ENCODE measurements at regions not wholly inside any gene's neighbourhood (a gene's known extent, or its start where the extent isn't known, plus 50 kb on each side); places are given as distances from the start of the nearest gene placed in this dataset.

- Histone ChIP-seq H3K36me3 (no peaks in the 10 kb centered on the region), H3K4me1 (no peaks in the 10 kb centered on the region), H3K27me3 (no peaks in the 10 kb centered on the region), H3K9me3 (no peaks in the 10 kb centered on the region), H3K27ac (no peak overlapping the region), H3K4me3 (no peak overlapping the region)
- no peak for DNase-seq (ENCODE audit: low spot score in 2 of 2)
- TF ChIP-seq, protein P1, sequence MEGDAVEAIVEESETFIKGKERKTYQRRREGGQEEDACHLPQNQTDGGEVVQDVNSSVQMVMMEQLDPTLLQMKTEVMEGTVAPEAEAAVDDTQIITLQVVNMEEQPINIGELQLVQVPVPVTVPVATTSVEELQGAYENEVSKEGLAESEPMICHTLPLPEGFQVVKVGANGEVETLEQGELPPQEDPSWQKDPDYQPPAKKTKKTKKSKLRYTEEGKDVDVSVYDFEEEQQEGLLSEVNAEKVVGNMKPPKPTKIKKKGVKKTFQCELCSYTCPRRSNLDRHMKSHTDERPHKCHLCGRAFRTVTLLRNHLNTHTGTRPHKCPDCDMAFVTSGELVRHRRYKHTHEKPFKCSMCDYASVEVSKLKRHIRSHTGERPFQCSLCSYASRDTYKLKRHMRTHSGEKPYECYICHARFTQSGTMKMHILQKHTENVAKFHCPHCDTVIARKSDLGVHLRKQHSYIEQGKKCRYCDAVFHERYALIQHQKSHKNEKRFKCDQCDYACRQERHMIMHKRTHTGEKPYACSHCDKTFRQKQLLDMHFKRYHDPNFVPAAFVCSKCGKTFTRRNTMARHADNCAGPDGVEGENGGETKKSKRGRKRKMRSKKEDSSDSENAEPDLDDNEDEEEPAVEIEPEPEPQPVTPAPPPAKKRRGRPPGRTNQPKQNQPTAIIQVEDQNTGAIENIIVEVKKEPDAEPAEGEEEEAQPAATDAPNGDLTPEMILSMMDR (IDR thresholded peaks at IDR 0.05) = no peak
- TF ChIP-seq POLR2AphosphoS5 (IDR thresholded peaks at IDR 0.05) (no peak), POLR2A (IDR thresholded peaks at IDR 0.05) (no peak)
- intact Hi-C loops (cut with DNase I; ENCODE audit: low total_unique reads) = no loop called here
These were observed 755.7 kb downstream of the KCNA4 start for GRCh38 chr11:29260939-29261705.

GRCh38 chr11:29258411-29258810, 758.4 kb downstream of the KCNA4 start:
- Histone ChIP-seq H3K9me3 (no peaks in the 10 kb centered on the region), H3K4me1 (no peaks in the 10 kb centered on the region), H3K4me3 (no peak overlapping the region), H3K36me3 (no peaks in the 10 kb centered on the region), H3K27me3 (no peaks in the 10 kb centered on the region), H3K27ac (no peak overlapping the region)
- TF ChIP-seq, protein P1 (IDR thresholded peaks at IDR 0.05) = no peak
- TF ChIP-seq POLR2A (IDR thresholded peaks at IDR 0.05) = no peak
- TF ChIP-seq POLR2AphosphoS5 (IDR thresholded peaks at IDR 0.05) = no peak
- intact Hi-C loops (cut with DNase I; ENCODE audit: low total_unique reads) = no loop called here
- no peak for DNase-seq (ENCODE audit: low spot score in 2 of 2)

- H3K27ac ChIP-seq = no peak overlapping the region
- no peaks in the 10 kb centered on the region for H3K4me1 ChIP-seq
- intact Hi-C loops (cut with DNase I; ENCODE audit: low total_unique reads) = no loop called here
- no peak overlapping the region for H3K4me3 ChIP-seq
- H3K9me3 ChIP-seq = no peaks in the 10 kb centered on the region
- H3K27me3 ChIP-seq = no peaks in the 10 kb centered on the region
- no peaks in the 10 kb centered on the region for H3K36me3 ChIP-seq
- TF ChIP-seq POLR2A (IDR thresholded peaks at IDR 0.05) = no peak
- TF ChIP-seq, protein P1 (IDR thresholded peaks at IDR 0.05) = no peak
- TF ChIP-seq POLR2AphosphoS5 (IDR thresholded peaks at IDR 0.05) = no peak
- no peak for DNase-seq (ENCODE audit: low spot score in 2 of 2)
These were observed 760.2 kb downstream of the KCNA4 start for GRCh38 chr11:29256580-29256979.

DNA sequence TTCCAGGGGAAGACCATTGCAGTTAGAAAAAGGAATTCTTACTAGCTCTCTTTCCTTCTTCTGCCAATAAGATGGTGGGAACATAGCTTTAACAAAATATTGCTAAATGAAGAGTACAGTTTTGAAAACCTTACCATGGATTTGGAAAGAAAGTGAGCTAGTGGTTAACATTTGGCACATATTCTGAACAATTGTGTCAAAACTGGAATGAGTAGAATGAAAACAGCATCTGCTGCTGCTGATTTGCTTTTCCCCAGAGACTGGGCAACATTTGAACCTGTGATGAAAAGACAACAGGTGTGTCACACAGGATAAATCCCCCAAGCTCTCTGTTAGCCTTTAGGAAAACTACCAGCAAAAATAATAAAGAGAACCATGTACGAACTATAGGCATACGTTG, 761.4 kb downstream of the KCNA4 start:
- Histone ChIP-seq H3K27me3 (no peaks in the 10 kb centered on the region), H3K27ac (no peak overlapping the region), H3K4me1 (no peaks in the 10 kb centered on the region), H3K36me3 (no peaks in the 10 kb centered on the region), H3K4me3 (no peak overlapping the region), H3K9me3 (no peaks in the 10 kb centered on the region)
- intact Hi-C loops (cut with DNase I; ENCODE audit: low total_unique reads) = no loop called here
- TF ChIP-seq POLR2AphosphoS5 (IDR thresholded peaks at IDR 0.05) (no peak), POLR2A (IDR thresholded peaks at IDR 0.05) (no peak)
- TF ChIP-seq, protein P1 (IDR thresholded peaks at IDR 0.05) = no peak
- no peak for DNase-seq (ENCODE audit: low spot score in 2 of 2)

DNA sequence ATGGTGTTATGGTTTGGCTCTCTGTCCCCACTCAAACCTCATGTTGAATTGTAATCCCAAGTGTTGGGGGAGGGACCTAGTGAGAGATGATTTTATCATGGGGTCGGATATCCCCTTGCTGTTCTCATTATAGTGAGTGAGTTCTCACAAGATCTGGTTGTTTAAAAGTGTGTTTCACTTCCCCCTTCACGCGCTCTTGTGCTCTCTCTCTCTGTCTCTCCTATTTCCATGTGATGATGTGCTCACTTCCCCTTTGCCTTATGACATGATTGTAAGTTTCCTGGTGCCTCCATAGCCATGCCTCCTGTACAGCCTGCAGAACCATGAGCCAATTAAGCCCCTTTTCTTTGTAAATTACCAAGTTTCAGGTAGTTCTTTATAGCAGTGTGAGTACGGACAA, 765.1 kb downstream of the KCNA4 start:
- Histone ChIP-seq H3K27ac (no peak overlapping the region), H3K36me3 (no peaks in the 10 kb centered on the region), H3K9me3 (no peaks in the 10 kb centered on the region), H3K4me1 (no peaks in the 10 kb centered on the region), H3K27me3 (no peaks in the 10 kb centered on the region), H3K4me3 (no peak overlapping the region)
- intact Hi-C loops (cut with DNase I; ENCODE audit: low total_unique reads) = no loop called here
- no peak for TF ChIP-seq POLR2AphosphoS5 (IDR thresholded peaks at IDR 0.05)
- TF ChIP-seq POLR2A (IDR thresholded peaks at IDR 0.05) = no peak
- TF ChIP-seq, protein P1 (IDR thresholded peaks at IDR 0.05) = no peak
- no peak for DNase-seq (ENCODE audit: low spot score in 2 of 2)

Data from breast epithelium (tissue), 4 donors.